GM10266 (cell line): ENCODE measurements at regions not wholly inside any gene's neighbourhood (a gene's known extent, or its start where the extent isn't known, plus 50 kb on each side); places are given as distances from the start of the nearest gene placed in this dataset.
"Not testable (repeated sequence)": the region's sequence is repeated elsewhere in the genome, so short reads cannot be mapped to it uniquely, and the experiment has no call there.

Experiments
- DNase-seq: peaks from one replicate; pipeline ENCODE4 v3.0.0; 2012; ENCODE audit errors: extremely low spot score
- CTCF ChIP-seq: IDR thresholded peaks from 2 replicates; pipeline ENCODE4 v1.5.1; 2012; ENCODE audit warnings: mild to moderate bottlenecking, low read depth; ENCODE audit not compliant: control insufficient read depth, insufficient read depth; ENCODE audit errors: missing control alignments

GRCh38 chr13:87954091-87954490, 282.9 kb downstream of the SLITRK5 start:
- no peak for DNase-seq
- TF ChIP-seq CTCF: no peak

GRCh38 chr13:87961546-87961945, 290.4 kb downstream of the SLITRK5 start:
- no peak for TF ChIP-seq CTCF
- DNase-seq: no peak

GRCh38 chr13:87972568-87972967, 301.4 kb downstream of the SLITRK5 start:
- no peak for TF ChIP-seq CTCF
- no peak for DNase-seq

GRCh38 chr13:87975035-87975434, 303.9 kb downstream of the SLITRK5 start:
- DNase-seq: no peak
- TF ChIP-seq CTCF: no peak

- DNase-seq: not testable (repeated sequence)
Measured at GRCh38 chr13:87976650-87977049, 305.5 kb downstream of the SLITRK5 start.

- no peak for TF ChIP-seq CTCF
- DNase-seq: no peak
Measured at GRCh38 chr13:87981416-87981815, 310.2 kb downstream of the SLITRK5 start.

- TF ChIP-seq CTCF: no peak
- no peak for DNase-seq
Measured at GRCh38 chr13:87982400-87982799, 311.2 kb downstream of the SLITRK5 start.

- TF ChIP-seq CTCF: no peak
- DNase-seq: no peak
Measured at GRCh38 chr13:87986639-87987250, 315.6 kb downstream of the SLITRK5 start.
